ENCODE measurements at regions not wholly inside any gene's neighbourhood (a gene's known extent, or its start where the extent isn't known, plus 50 kb on each side); places are given as distances from the start of the nearest gene placed in this dataset.

DNA sequence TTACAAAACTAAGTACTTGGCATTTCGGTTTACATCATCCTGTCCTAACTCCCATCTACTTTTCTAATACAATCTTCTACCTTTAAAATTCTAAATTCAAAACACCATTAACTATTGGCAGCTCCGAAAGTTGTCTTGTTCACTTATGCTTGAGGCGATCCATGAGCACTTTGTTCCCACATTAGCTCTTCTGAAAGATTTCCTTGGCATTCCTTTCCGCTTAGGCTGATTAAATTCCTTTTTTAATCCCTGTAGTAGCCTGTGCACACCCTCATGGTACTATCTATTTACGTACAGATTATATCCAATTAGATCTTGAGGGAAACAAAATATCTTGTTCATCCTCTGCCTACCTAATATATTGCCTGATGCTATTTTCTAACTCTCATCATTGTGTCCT is 480.7 kb downstream of the PRKD1 start:
- TF ChIP-seq CTCF (IDR thresholded peaks at IDR 0.05): no peak
- no peak for TF ChIP-seq POLR2A (IDR thresholded peaks at IDR 0.05)
- TF ChIP-seq POLR2AphosphoS5 (IDR thresholded peaks at IDR 0.05): no peak
- TF ChIP-seq EP300 (IDR thresholded peaks at IDR 0.05): no peak
